ENCODE measurements at regions not wholly inside any gene's neighbourhood (a gene's known extent, or its start where the extent isn't known, plus 50 kb on each side); places are given as distances from the start of the nearest gene placed in this dataset.

GRCh38 chr3:152709659-152710058 lies 125.3 kb upstream of the P2RY1 start:
- in situ Hi-C loops (cut with HindIII; ENCODE audit: low sequenced_read_pairs) = no loop called here
- TF ChIP-seq CTCF (IDR thresholded peaks at IDR 0.05; ENCODE audit: low read depth, low read length, missing control alignments) = no peak
- no peak overlapping the region for H3K4me3 ChIP-seq (ENCODE audit: low read depth, low read length)
- DNase-seq (ENCODE audit: low read depth) = no peak

- TF ChIP-seq CTCF (IDR thresholded peaks at IDR 0.05; ENCODE audit: low read depth, low read length, missing control alignments) = no peak
- H3K4me3 ChIP-seq (ENCODE audit: low read depth, low read length) = no peak overlapping the region
- DNase-seq (ENCODE audit: low read depth) = no peak
- in situ Hi-C loops (cut with HindIII; ENCODE audit: low sequenced_read_pairs) = no loop called here
These were observed 124.4 kb upstream of the P2RY1 start for GRCh38 chr3:152710549-152710948.

- H3K4me3 ChIP-seq (ENCODE audit: low read depth, low read length) = no peak overlapping the region
- no peak for TF ChIP-seq CTCF (IDR thresholded peaks at IDR 0.05; ENCODE audit: low read depth, low read length, missing control alignments)
- no peak for DNase-seq (ENCODE audit: low read depth)
- in situ Hi-C loops (cut with HindIII; ENCODE audit: low sequenced_read_pairs) = no loop called here
These were observed 120.9 kb upstream of the P2RY1 start for GRCh38 chr3:152713989-152714388.

- in situ Hi-C loops (cut with HindIII; ENCODE audit: low sequenced_read_pairs) = no loop called here
- no peak overlapping the region for H3K4me3 ChIP-seq (ENCODE audit: low read depth, low read length)
- no peak for DNase-seq (ENCODE audit: low read depth)
- TF ChIP-seq CTCF (IDR thresholded peaks at IDR 0.05; ENCODE audit: low read depth, low read length, missing control alignments) = no peak
These were observed 120.4 kb upstream of the P2RY1 start for GRCh38 chr3:152714507-152714906.

- TF ChIP-seq CTCF (IDR thresholded peaks at IDR 0.05; ENCODE audit: low read depth, low read length, missing control alignments) = no peak
- in situ Hi-C loops (cut with HindIII; ENCODE audit: low sequenced_read_pairs) = no loop called here
- H3K4me3 ChIP-seq (ENCODE audit: low read depth, low read length) = no peak overlapping the region
- no peak for DNase-seq (ENCODE audit: low read depth)
These were observed 117.7 kb upstream of the P2RY1 start for GRCh38 chr3:152717252-152717651.

- no peak for TF ChIP-seq CTCF (IDR thresholded peaks at IDR 0.05; ENCODE audit: low read depth, low read length, missing control alignments)
- no peak for DNase-seq (ENCODE audit: low read depth)
- in situ Hi-C loops (cut with HindIII; ENCODE audit: low sequenced_read_pairs) = no loop called here
- no peak overlapping the region for H3K4me3 ChIP-seq (ENCODE audit: low read depth, low read length)
These were observed 116.1 kb upstream of the P2RY1 start for GRCh38 chr3:152718810-152719209.

GRCh38 chr3:152719264-152719663 lies 115.7 kb upstream of the P2RY1 start:
- no peak overlapping the region for H3K4me3 ChIP-seq (ENCODE audit: low read depth, low read length)
- peak; percentile 35 for DNase-seq (ENCODE audit: low read depth)
- in situ Hi-C loops (cut with HindIII; ENCODE audit: low sequenced_read_pairs) = no loop called here
- no peak for TF ChIP-seq CTCF (IDR thresholded peaks at IDR 0.05; ENCODE audit: low read depth, low read length, missing control alignments)
